K562 (cell line): ENCODE measurements at regions not wholly inside any gene's neighbourhood (a gene's known extent, or its start where the extent isn't known, plus 50 kb on each side); places are given as distances from the start of the nearest gene placed in this dataset.

Source experiments
- ATAC-seq: fragments of 200-7000 bp; cut with Tn5 transposase; 3 replicates; pipeline ENCODE4 v1.9.1; 2020; ENCODE audit warnings: moderate library complexity
- BruUV-seq: library from RNA; stranded (reverse); fragments of 400-500 nt; replicated peaks from 2 replicates; lab custom pipeline; 2021; lab: Mats Ljungman, UMichigan
- CTCF ChIA-PET: fragments of 300-600 bp; formaldehyde crosslinking; extraction: SDS; loops from one replicate; lab custom pipeline; 2021; ENCODE audit warnings: low intra/inter-chr PET ratio; lab: Yijun Ruan, JAX
- POLR2A ChIA-PET: fragments of 300-600, 350-650 bp; sonication (Branson Sonifier 250); formaldehyde crosslinking; extraction: SDS; loops from one replicate; lab custom pipeline; 2021; ENCODE audit warnings: antibody characterized with exemption, inconsistent platforms; lab: Yijun Ruan, JAX
- DNase-seq, 4 experiments: peaks; one replicate each; pipeline versions ENCODE4 v3.0.0 to v3.0.0-alpha.2; 2011 to 2018; ENCODE audit warnings: low spot score in 3 of 4, mixed read lengths in 3 of 4; ENCODE audit errors: extremely low read depth in 1 of 4
- FAIRE-seq: peaks from 2 replicates; lab custom pipeline; 2011; peaks lifted over from hg19 to GRCh38; lab: Jason Lieb, UNC
- H2AFZ ChIP-seq: 2 replicates; pipeline ENCODE4 v1.6.0; 2011; ENCODE audit warnings: low read depth, low read length, control low read depth, inconsistent platforms
- H3K27ac ChIP-seq: fragments of 200-600 bp; 3 replicates; pipeline ENCODE4 v1.8.0; 2011; ENCODE audit warnings: low read depth, mild to moderate bottlenecking, control low read depth, inconsistent platforms, low read length, moderate library complexity, mixed read lengths; ENCODE audit errors: extremely low read depth
- H3K27me3 ChIP-seq, 2 experiments: fragments of 300-600 bp in 1 of 2; 2 replicates in 1 of 2; 3 replicates in 1 of 2; pipeline versions ENCODE4 v1.6.0 to v1.8.0; 2011; ENCODE audit warnings: inconsistent platforms in 2 of 2, low read length in 2 of 2, mild to moderate bottlenecking in 1 of 2, mixed read lengths in 1 of 2, moderate library complexity in 1 of 2; ENCODE audit not compliant: control insufficient read depth in 2 of 2, insufficient read depth in 2 of 2
- H3K36me3 ChIP-seq: fragments of 300-600 bp; 3 replicates; pipeline ENCODE4 v1.8.0; 2011; ENCODE audit warnings: mild to moderate bottlenecking, low read length, inconsistent platforms; ENCODE audit not compliant: control insufficient read depth, insufficient read depth
- H3K4me1 ChIP-seq, 2 experiments: fragments of 200-600 bp in 1 of 2; replicated peaks in 1 of 2; 2 replicates in 1 of 2; 3 replicates in 1 of 2; pipeline versions ENCODE4 v1.5.1 to v1.8.0; 2011; ENCODE audit warnings: inconsistent platforms in 2 of 2, low read length in 2 of 2, mild to moderate bottlenecking in 1 of 2, mixed read lengths in 1 of 2, moderate library complexity in 1 of 2; ENCODE audit not compliant: control insufficient read depth in 2 of 2, insufficient read depth in 2 of 2
- H3K4me2 ChIP-seq: 2 replicates; pipeline ENCODE4 v1.6.1; 2011; ENCODE audit warnings: low read length, control low read depth, inconsistent platforms, mixed read lengths; ENCODE audit not compliant: insufficient read depth
- H3K4me3 ChIP-seq: fragments of 200-600 bp; sonication (generic), shearing (Covaris generic); 2 replicates; pipeline ENCODE4 v1.5.1; 2016; ENCODE audit warnings: control low read depth, inconsistent platforms
- H3K79me2 ChIP-seq: fragments of 200-600 bp; 3 replicates; pipeline ENCODE4 v1.8.0; 2011; ENCODE audit warnings: low read length, inconsistent platforms; ENCODE audit not compliant: control insufficient read depth, insufficient read depth
- H3K9ac ChIP-seq, 2 experiments: 2 replicates each; pipeline versions ENCODE4 v1.6.0 to v1.6.1; 2011; ENCODE audit warnings: low read depth in 2 of 2, low read length in 2 of 2, control low read depth in 1 of 2, inconsistent platforms in 1 of 2, mild to moderate bottlenecking in 1 of 2, mixed read lengths in 1 of 2; ENCODE audit not compliant: insufficient read depth in 1 of 2
- H3K9me1 ChIP-seq: one replicate; pipeline ENCODE4 v1.6.0; 2011; ENCODE audit warnings: inconsistent platforms, mild to moderate bottlenecking, low read length, moderate library complexity; ENCODE audit not compliant: control insufficient read depth, insufficient read depth
- H3K9me3 ChIP-seq: replicated peaks from 2 replicates; pipeline ENCODE4 v1.5.1; 2011; ENCODE audit warnings: low read depth, low read length, inconsistent platforms; ENCODE audit not compliant: control insufficient read depth, insufficient read depth
- H4K20me1 ChIP-seq: replicated peaks from 2 replicates; pipeline ENCODE4 v1.6.1; 2011; ENCODE audit warnings: low read length, inconsistent platforms, mixed read lengths; ENCODE audit not compliant: control insufficient read depth, insufficient read depth
- MED1 ChIP-seq: sonication (generic); formaldehyde crosslinking; IDR thresholded peaks from 2 replicates; pipeline ENCODE4 v1.8.1; 2023; ENCODE audit warnings: missing genetic modification reagents, borderline replicate concordance
- MIER1 ChIP-seq: fragments of 450-650 bp; IDR thresholded peaks from 2 replicates; pipeline ENCODE4 v1.6.1; 2016; ENCODE audit warnings: antibody characterized with exemption, mild to moderate bottlenecking, low read depth
- PHF8 ChIP-seq: fragments of 200-600 bp; sonication (generic); IDR thresholded peaks from 2 replicates; pipeline ENCODE4 v1.6.1; 2012; ENCODE audit warnings: mixed run types, mild to moderate bottlenecking, inconsistent platforms, low read length, moderate library complexity, borderline replicate concordance
- PRPF4 ChIP-seq: fragments of 200-400 bp; formaldehyde crosslinking; IDR thresholded peaks from one replicate; pipeline ENCODE4 v1.6.1; 2017; ENCODE audit warnings: low read length, low read depth, mild to moderate bottlenecking; ENCODE audit not compliant: insufficient read depth, poor library complexity, severe bottlenecking
- ZNF23 ChIP-seq: fragments of 250-450 bp; sonication (Bioruptor Pico); IDR thresholded peaks from 2 replicates; pipeline ENCODE4 v1.4.0; 2020; ENCODE audit warnings: mild to moderate bottlenecking
- ZNF274 ChIP-seq: IDR thresholded peaks from 2 replicates; pipeline ENCODE4 v1.6.1; 2011; ENCODE audit warnings: low read depth, mild to moderate bottlenecking, low read length, moderate library complexity, borderline replicate concordance
- ZNF551 ChIP-seq: fragments of 250-450 bp; sonication (Bioruptor Pico); IDR thresholded peaks from 2 replicates; pipeline ENCODE4 v1.5.0; 2021; ENCODE audit warnings: mild to moderate bottlenecking, moderate library complexity
- ZNF57 ChIP-seq: fragments of 450-650 bp; formaldehyde crosslinking; IDR thresholded peaks from 2 replicates; pipeline ENCODE4 v1.4.0; 2020; ENCODE audit warnings: mild to moderate bottlenecking, moderate library complexity
- WGBS: fragments of 100-300 bp; shearing (Covaris generic); methylation state at CpG from one replicate; pipeline ENCODE4 v1.1.6; 2016; ENCODE audit warnings: low coverage, mixed read lengths; ENCODE audit not compliant: insufficient coverage; ENCODE audit errors: missing lambda C conversion rate; 5-methylcytosine and 5-hydroxymethylcytosine counted together
- in situ Hi-C: fragments of 300-500 bp; cut with MboI; formaldehyde crosslinking; loops from 4 replicates; pipeline ENCODE4 v1.15.0; 2018; ENCODE audit warnings: inconsistent platforms, mixed read lengths
- intact Hi-C: fragments of 100-400 bp; cut with micrococcal nuclease; formaldehyde crosslinking; loops from 2 replicates; pipeline ENCODE4 v1.14.2; 2022
- TF ChIP-seq, protein P1 (sequence below): fragments of 450-650 bp; IDR thresholded peaks from 2 replicates; pipeline ENCODE4 v1.7.0; 2016; ENCODE audit warnings: borderline replicate concordance
- TF ChIP-seq, protein P2 (sequence below): fragments of 250-450 bp; sonication (Bioruptor Pico); IDR thresholded peaks from 2 replicates; pipeline ENCODE4 v1.4.0; 2020; ENCODE audit warnings: mild to moderate bottlenecking, moderate library complexity, borderline replicate concordance

DNA sequence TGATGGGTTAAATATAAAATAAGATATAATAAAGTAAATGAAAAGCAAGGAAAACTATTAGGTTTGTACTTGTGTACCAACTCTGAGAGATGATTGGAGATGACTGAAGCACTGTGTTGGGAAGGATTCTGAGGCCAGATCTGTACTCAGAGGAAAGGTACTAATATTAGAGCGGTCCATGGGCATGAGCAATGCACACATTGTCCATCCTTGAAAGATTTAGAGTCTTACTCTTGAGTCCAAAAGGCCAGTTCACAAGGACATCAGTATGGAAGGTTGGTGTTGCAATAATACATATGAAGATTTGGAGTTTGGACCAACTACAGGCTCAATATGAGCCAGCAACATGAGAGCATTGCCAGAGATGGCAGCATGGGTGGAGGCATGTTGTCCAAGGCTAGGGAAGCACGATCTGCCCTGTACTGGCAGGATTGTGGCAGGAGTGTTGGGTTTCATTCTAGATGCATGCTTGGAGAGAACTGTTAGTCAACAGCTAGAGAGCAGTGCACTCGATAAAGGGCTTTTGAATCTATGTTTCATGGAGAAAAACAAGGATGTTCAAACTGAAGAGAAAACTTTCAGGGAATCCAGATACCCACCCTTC lies 84.4 kb downstream of the TMEM215 start:
- Histone ChIP-seq H3K4me1 (no peaks in the 10 kb centered on the region), H4K20me1 (no peaks in the 10 kb centered on the region), H3K36me3 (no peaks in the 10 kb centered on the region), H3K79me2 (no peaks in the 10 kb centered on the region), H3K4me2 (no peak overlapping the region), H3K27ac (no peak overlapping the region), H3K9me3 (no peaks in the 10 kb centered on the region), H3K27me3 (no peaks in the 10 kb centered on the region), H3K9me1 (no peaks in the 10 kb centered on the region), H3K4me3 (no peak overlapping the region), H3K9ac (no peak overlapping the region), H2AFZ (no peak overlapping the region)
- POLR2A ChIA-PET, result no interaction called here
- CTCF ChIA-PET, result no interaction called here
- WGBS, result 0% methylated on average over 2 of the region's 3 CpGs
- TF ChIP-seq PRPF4 (no peak), MIER1 (no peak)
- in situ Hi-C loops, result no loop called here
- BruUV-seq, result no TSS peak
- no peak for FAIRE-seq
- no peak for ATAC-seq
- intact Hi-C loops, result no loop called here
- DNase-seq, result no peak

GRCh38 chr9:32869404-32869803 lies 86.1 kb downstream of the TMEM215 start:
- no peaks in the 10 kb centered on the region for H3K79me2 ChIP-seq
- intact Hi-C loops, result no loop called here
- DNase-seq (no peak), ATAC-seq (no peak; the same call in 2 of the 3 replicates), FAIRE-seq (no peak)
- H3K36me3 ChIP-seq, result no peaks in the 10 kb centered on the region
- H3K9ac ChIP-seq, result no peak overlapping the region
- H4K20me1 ChIP-seq, result no peaks in the 10 kb centered on the region
- no TSS peak for BruUV-seq
- H3K9me1 ChIP-seq, result no peaks in the 10 kb centered on the region
- no peak overlapping the region for H3K4me3 ChIP-seq
- ChIA-PET CTCF (no interaction called here), POLR2A (interaction anchor here (0.7 to 1.0 kb wide), 2 partner anchors 30 to 35 kb away, joined by 3 read pairs; no protein-coding TSS in a partner anchor)
- H3K27ac ChIP-seq, result no peak overlapping the region
- in situ Hi-C loops, result no loop called here
- 16% methylated on average over 4 of the region's 4 CpGs for WGBS
- no peak overlapping the region for H2AFZ ChIP-seq
- H3K4me1 ChIP-seq, result no peaks in the 10 kb centered on the region
- H3K9me3 ChIP-seq, result no peaks in the 10 kb centered on the region
- H3K27me3 ChIP-seq, result no peaks in the 10 kb centered on the region
- H3K4me2 ChIP-seq, result no peak overlapping the region
- TF ChIP-seq MED1 (CRISPR knock-in tag) (no peak), ZNF23 (CRISPR knock-in tag) (no peak), ZNF57 (CRISPR knock-in tag) (no peak), ZNF274 (no peak), ZNF551 (CRISPR knock-in tag) (no peak), PHF8 (no peak)
- TF ChIP-seq, protein P1, sequence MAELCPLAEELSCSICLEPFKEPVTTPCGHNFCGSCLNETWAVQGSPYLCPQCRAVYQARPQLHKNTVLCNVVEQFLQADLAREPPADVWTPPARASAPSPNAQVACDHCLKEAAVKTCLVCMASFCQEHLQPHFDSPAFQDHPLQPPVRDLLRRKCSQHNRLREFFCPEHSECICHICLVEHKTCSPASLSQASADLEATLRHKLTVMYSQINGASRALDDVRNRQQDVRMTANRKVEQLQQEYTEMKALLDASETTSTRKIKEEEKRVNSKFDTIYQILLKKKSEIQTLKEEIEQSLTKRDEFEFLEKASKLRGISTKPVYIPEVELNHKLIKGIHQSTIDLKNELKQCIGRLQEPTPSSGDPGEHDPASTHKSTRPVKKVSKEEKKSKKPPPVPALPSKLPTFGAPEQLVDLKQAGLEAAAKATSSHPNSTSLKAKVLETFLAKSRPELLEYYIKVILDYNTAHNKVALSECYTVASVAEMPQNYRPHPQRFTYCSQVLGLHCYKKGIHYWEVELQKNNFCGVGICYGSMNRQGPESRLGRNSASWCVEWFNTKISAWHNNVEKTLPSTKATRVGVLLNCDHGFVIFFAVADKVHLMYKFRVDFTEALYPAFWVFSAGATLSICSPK, result no peak
- TF ChIP-seq, protein P2, sequence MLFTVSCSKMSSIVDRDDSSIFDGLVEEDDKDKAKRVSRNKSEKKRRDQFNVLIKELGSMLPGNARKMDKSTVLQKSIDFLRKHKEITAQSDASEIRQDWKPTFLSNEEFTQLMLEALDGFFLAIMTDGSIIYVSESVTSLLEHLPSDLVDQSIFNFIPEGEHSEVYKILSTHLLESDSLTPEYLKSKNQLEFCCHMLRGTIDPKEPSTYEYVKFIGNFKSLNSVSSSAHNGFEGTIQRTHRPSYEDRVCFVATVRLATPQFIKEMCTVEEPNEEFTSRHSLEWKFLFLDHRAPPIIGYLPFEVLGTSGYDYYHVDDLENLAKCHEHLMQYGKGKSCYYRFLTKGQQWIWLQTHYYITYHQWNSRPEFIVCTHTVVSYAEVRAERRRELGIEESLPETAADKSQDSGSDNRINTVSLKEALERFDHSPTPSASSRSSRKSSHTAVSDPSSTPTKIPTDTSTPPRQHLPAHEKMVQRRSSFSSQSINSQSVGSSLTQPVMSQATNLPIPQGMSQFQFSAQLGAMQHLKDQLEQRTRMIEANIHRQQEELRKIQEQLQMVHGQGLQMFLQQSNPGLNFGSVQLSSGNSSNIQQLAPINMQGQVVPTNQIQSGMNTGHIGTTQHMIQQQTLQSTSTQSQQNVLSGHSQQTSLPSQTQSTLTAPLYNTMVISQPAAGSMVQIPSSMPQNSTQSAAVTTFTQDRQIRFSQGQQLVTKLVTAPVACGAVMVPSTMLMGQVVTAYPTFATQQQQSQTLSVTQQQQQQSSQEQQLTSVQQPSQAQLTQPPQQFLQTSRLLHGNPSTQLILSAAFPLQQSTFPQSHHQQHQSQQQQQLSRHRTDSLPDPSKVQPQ, result no peak
